Lower lobe of right lung (tissue), 2 donors: ENCODE measurements at regions not wholly inside any gene's neighbourhood (a gene's known extent, or its start where the extent isn't known, plus 50 kb on each side); places are given as distances from the start of the nearest gene placed in this dataset.

Experiments used
- ATAC-seq, 2 donors: fragments of 200-7000 bp; cut with Tn5 transposase; one replicate each; pipeline ENCODE4 v1.9.1; 2020 to 2022; ENCODE audit warnings: mild to moderate bottlenecking in 2 of 2, moderate library complexity in 2 of 2
- DNase-seq: peaks from one replicate; pipeline ENCODE4 v3.0.0-alpha.2; 2020
- H3K27ac ChIP-seq: fragments of 200-600 bp; one replicate; pipeline ENCODE4 v1.8.0; 2022
- H3K27me3 ChIP-seq: fragments of 200-600 bp; one replicate; pipeline ENCODE4 v1.8.0; 2022; ENCODE audit warnings: low read depth
- H3K36me3 ChIP-seq: fragments of 200-600 bp; one replicate; pipeline ENCODE4 v1.8.0; 2022; ENCODE audit warnings: mild to moderate bottlenecking
- H3K4me1 ChIP-seq: fragments of 200-600 bp; one replicate; pipeline ENCODE4 v1.8.0; 2022
- H3K4me3 ChIP-seq: fragments of 200-600 bp; one replicate; pipeline ENCODE4 v1.8.0; 2022; ENCODE audit warnings: mild to moderate bottlenecking
- H3K9me3 ChIP-seq: fragments of 200-600 bp; one replicate; pipeline ENCODE4 v1.8.0; 2022
- CTCF ChIP-seq: fragments of 200-600 bp; IDR thresholded peaks from one replicate; pipeline ENCODE4 v1.8.0; 2022; ENCODE audit warnings: antibody characterized with exemption, mild to moderate bottlenecking
- intact Hi-C: fragments of 100-400 bp; cut with DNase I; formaldehyde crosslinking; loops from one replicate; pipeline ENCODE4 v1.11.0; 2022
- donor health status: DM: no; HTN: yes; CAD: no; lungs with severe emphysema.

- peaks cover 25% of the 10 kb centered on the region for H3K9me3 ChIP-seq
- DNase-seq (no peak), ATAC-seq (no peak)
- no peaks in the 10 kb centered on the region for H3K27me3 ChIP-seq
- intact Hi-C loops, result no loop called here
- no peak overlapping the region for H3K4me3 ChIP-seq
- H3K36me3 ChIP-seq, result no peaks in the 10 kb centered on the region
- no peak for TF ChIP-seq CTCF
- H3K27ac ChIP-seq, result no peak overlapping the region
- H3K4me1 ChIP-seq, result no peaks in the 10 kb centered on the region
Observed at GRCh38 chr7:71050492-71050891, 81.5 kb upstream of the GALNT17 start.

DNA sequence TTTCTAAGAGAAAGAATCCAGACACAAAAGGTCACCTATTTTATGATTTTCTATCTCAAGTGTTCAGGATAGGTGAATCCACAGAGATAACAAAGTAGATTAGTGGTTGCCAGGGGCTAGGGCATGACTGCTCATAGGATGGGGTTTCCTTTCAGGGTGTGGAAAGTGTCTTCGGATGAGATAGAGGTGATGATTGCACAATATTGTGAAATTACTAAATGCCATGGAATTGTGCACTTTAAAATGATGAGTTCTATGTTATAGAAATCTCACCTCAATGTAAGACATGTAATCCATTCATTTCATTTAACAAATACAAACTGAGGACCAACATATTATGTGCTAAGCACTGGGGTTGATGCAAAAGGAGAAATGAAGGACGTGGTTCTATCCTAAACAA lies 76.4 kb upstream of the GALNT17 start:
- no peak for DNase-seq

DNA sequence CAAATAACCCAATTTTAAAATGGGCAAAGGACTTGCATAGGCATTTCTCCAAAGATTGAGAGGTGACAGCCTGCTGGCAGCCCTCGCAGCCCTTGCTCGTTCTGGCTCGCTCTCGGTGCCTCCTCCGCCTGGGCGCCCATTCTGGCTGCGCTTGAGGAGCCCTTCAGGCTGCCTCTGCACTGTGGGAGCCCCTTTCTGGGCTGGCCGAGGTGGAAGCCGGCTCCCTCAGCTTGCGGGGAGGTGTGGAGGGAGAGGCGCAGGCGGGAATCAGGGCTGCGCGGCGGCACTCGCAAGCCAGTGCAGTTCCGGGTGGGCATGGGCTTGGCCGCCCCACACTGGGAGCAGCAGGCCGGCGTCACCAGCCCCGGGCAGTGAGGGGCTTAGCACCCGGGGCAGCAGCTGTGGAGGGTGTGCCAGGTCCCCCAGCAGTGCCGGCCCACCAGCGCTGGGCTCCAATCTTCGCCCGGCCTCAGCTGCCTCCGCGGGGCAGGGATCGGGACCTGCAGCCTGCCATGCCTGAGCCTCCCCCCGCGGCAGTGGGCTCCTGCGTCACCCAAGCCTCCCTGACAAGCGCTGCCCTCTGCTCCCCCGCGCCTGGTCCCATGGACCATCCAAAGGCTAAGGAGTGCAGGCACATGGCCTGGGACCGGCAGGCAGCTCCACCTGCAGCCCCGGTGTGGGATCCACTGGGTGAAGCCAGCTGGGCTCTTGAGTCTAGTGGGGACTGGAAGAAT lies 54.0 kb upstream of the GALNT17 start:
- TF ChIP-seq CTCF, result no peak
- no peaks in the 10 kb centered on the region for H3K27me3 ChIP-seq
- H3K4me3 ChIP-seq, result no peak overlapping the region
- ATAC-seq (no peak), DNase-seq (no peak)
- intact Hi-C loops, result no loop called here
- H3K27ac ChIP-seq, result no peak overlapping the region
- no peaks in the 10 kb centered on the region for H3K36me3 ChIP-seq
- H3K9me3 ChIP-seq, result peaks cover 34% of the 10 kb centered on the region
- no peaks in the 10 kb centered on the region for H3K4me1 ChIP-seq

More for the DNA sequence above, 76.4 kb upstream of the GALNT17 start:
- Histone ChIP-seq H3K4me1 (no peaks in the 10 kb centered on the region), H3K36me3 (no peaks in the 10 kb centered on the region), H3K27me3 (no peaks in the 10 kb centered on the region), H3K27ac (no peak overlapping the region), H3K9me3 (peaks cover 16% of the 10 kb centered on the region), H3K4me3 (no peak overlapping the region)
- intact Hi-C loops, result no loop called here
- ATAC-seq, result no peak
- no peak for TF ChIP-seq CTCF
